GM12864 (cell line): ENCODE measurements at regions not wholly inside any gene's neighbourhood (a gene's known extent, or its start where the extent isn't known, plus 50 kb on each side); places are given as distances from the start of the nearest gene placed in this dataset.

Experiments used
- DNase-seq: peaks from one replicate; pipeline ENCODE4 v3.0.0-alpha.2; 2011; ENCODE audit warnings: low read depth
- H3K4me3 ChIP-seq: 2 replicates; pipeline ENCODE4 v1.5.1; 2011; ENCODE audit warnings: mild to moderate bottlenecking, low read depth, low read length, control low read depth
- CTCF ChIP-seq: IDR thresholded peaks from 2 replicates; pipeline ENCODE4 v1.5.1; 2011; ENCODE audit warnings: low read depth, mild to moderate bottlenecking, moderate library complexity, low read length, control low read depth, inconsistent platforms; ENCODE audit errors: missing control alignments

GRCh38 chr6:167469101-167469500, 144.2 kb downstream of the TTLL2 start:
- no peak for TF ChIP-seq CTCF
- DNase-seq = no peak

GRCh38 chr6:167469672-167470071, 144.8 kb downstream of the TTLL2 start:
- no peak overlapping the region for H3K4me3 ChIP-seq
- DNase-seq = no peak
- no peak for TF ChIP-seq CTCF

More at GRCh38 chr6:167469101-167469500, 144.2 kb downstream of the TTLL2 start:
- no peak overlapping the region for H3K4me3 ChIP-seq

- no peak for DNase-seq
- H3K4me3 ChIP-seq = no peak overlapping the region
- TF ChIP-seq CTCF = no peak
Observed at GRCh38 chr6:167470101-167470835, 145.4 kb downstream of the TTLL2 start.

- no peak for DNase-seq
- no peak overlapping the region for H3K4me3 ChIP-seq
- TF ChIP-seq CTCF = no peak
Observed at GRCh38 chr6:167470836-167471547, 146.1 kb downstream of the TTLL2 start.

GRCh38 chr6:167471548-167471930, 146.7 kb downstream of the TTLL2 start:
- no peak overlapping the region for H3K4me3 ChIP-seq
- no peak for TF ChIP-seq CTCF
- no peak for DNase-seq

GRCh38 chr6:167472148-167472547, 147.3 kb downstream of the TTLL2 start:
- no peak for DNase-seq
- no peak overlapping the region for H3K4me3 ChIP-seq
- no peak for TF ChIP-seq CTCF
